Ovary (tissue), 7 donors: ENCODE measurements at regions not wholly inside any gene's neighbourhood (a gene's known extent, or its start where the extent isn't known, plus 50 kb on each side); places are given as distances from the start of the nearest gene placed in this dataset.

Experiments used
- DNase-seq, 5 donors: peaks; one replicate each; pipeline ENCODE4 v3.0.0-alpha.2; 2019 to 2020
- H3K27ac ChIP-seq, 2 donors: fragments of 200-600 bp; one replicate each; pipeline versions ENCODE4 v1.5.1 to v1.8.0; 2019 to 2022
- H3K27me3 ChIP-seq: fragments of 200-600 bp; one replicate; pipeline ENCODE4 v1.8.0; 2022
- H3K36me3 ChIP-seq: fragments of 200-600 bp; sonication (generic); one replicate; pipeline ENCODE4 v1.5.1; 2019
- H3K4me1 ChIP-seq: one replicate; pipeline ENCODE4 v1.8.1; 2013; ENCODE audit warnings: mild to moderate bottlenecking, moderate library complexity; ENCODE audit not compliant: insufficient read depth
- H3K4me3 ChIP-seq: fragments of 200-600 bp; sonication (generic); one replicate; pipeline ENCODE4 v1.5.1; 2017
- H3K9me3 ChIP-seq, 2 donors: fragments of 200-600 bp in 1 of 2; sonication (generic) in 1 of 2; one replicate each; pipeline versions ENCODE4 v1.5.1 to v1.8.1; 2013 to 2019; ENCODE audit warnings: mild to moderate bottlenecking in 1 of 2, moderate library complexity in 1 of 2
- EP300 ChIP-seq: sonication (generic); formaldehyde crosslinking; IDR thresholded peaks from one replicate; pipeline ENCODE4 v1.6.1; 2017; ENCODE audit warnings: antibody characterized with exemption
- POLR2A ChIP-seq: fragments of 450-650 bp; IDR thresholded peaks from one replicate; pipeline ENCODE4 v1.6.1; 2017; ENCODE audit warnings: antibody characterized with exemption, mild to moderate bottlenecking, moderate library complexity
- WGBS, 3 donors: extraction: QIAGEN DNeasy Blood & Tissue Kit in 1 of 3; methylation state at CpG; one replicate each; pipeline versions ENCODE4 v1.1.5 to v1.1.7; 2013 to 2017; 5-methylcytosine and 5-hydroxymethylcytosine counted together
- intact Hi-C, 4 donors: fragments of 100-400 bp; cut with DNase I; formaldehyde crosslinking; loops; one replicate each; pipeline versions ENCODE4 v1.11.0 to v1.15.1; 2022 to 2023
- TF ChIP-seq, protein P1 (sequence below), 3 donors: fragments of 450-650 bp in 2 of 3; fragments of 200-600 bp in 1 of 3; IDR thresholded peaks; one replicate each; pipeline versions ENCODE4 v1.5.1 to v1.8.0; 2016 to 2022; ENCODE audit warnings: antibody characterized with exemption in 3 of 3, mild to moderate bottlenecking in 1 of 3
- donor health status: DM: no; HTN: no; CAD: no; lungs with moderate emphysema.
- donor health status: DM: no; HTN: no; CAD: no.
- donor health status: Bipolar disorder and iron deficiency.
- donor health status: DM: no; HTN: no; CAD: no.
- donor health status: DM: yes; HTN: yes; CAD: no.

DNA sequence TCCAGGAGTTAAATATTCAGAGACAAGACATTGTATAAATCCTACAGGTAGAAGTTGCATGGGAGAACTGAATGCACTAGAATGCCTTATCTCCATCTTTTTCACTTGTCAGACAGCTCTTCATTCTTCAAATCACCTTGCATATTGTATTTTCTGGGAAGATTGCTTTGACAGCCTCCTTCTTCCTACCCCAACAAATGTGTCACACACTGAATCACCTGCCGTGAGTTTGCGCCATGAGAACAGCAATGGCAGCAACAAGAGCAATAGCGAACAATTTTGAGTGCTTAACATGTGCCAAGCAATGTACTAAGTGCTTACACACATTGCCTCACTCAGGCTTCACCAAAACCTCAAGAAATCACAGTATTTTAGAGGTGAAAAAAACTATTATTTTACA lies 161.3 kb upstream of the REG3G start:
- 92 to 96% (median 94%) methylated on average over 3 of the region's 3 CpGs for WGBS, 3 donors
- no peaks in the 10 kb centered on the region for H3K36me3 ChIP-seq
- intact Hi-C loops, result no loop called here
- no peaks in the 10 kb centered on the region for H3K9me3 ChIP-seq
- H3K4me3 ChIP-seq, result no peak overlapping the region
- no peaks in the 10 kb centered on the region for H3K4me1 ChIP-seq
- H3K27ac ChIP-seq, result no peak overlapping the region
- H3K27me3 ChIP-seq, result no peaks in the 10 kb centered on the region
- TF ChIP-seq, protein P1, sequence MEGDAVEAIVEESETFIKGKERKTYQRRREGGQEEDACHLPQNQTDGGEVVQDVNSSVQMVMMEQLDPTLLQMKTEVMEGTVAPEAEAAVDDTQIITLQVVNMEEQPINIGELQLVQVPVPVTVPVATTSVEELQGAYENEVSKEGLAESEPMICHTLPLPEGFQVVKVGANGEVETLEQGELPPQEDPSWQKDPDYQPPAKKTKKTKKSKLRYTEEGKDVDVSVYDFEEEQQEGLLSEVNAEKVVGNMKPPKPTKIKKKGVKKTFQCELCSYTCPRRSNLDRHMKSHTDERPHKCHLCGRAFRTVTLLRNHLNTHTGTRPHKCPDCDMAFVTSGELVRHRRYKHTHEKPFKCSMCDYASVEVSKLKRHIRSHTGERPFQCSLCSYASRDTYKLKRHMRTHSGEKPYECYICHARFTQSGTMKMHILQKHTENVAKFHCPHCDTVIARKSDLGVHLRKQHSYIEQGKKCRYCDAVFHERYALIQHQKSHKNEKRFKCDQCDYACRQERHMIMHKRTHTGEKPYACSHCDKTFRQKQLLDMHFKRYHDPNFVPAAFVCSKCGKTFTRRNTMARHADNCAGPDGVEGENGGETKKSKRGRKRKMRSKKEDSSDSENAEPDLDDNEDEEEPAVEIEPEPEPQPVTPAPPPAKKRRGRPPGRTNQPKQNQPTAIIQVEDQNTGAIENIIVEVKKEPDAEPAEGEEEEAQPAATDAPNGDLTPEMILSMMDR (IDR thresholded peaks at IDR 0.05), result no peak
- TF ChIP-seq EP300, result no peak
- no peak for TF ChIP-seq POLR2A
- DNase-seq, result no peak

GRCh38 chr2:78865667-78866066 lies 159.8 kb upstream of the REG3G start:
- intact Hi-C loops, result no loop called here
- no peaks in the 10 kb centered on the region for H3K27me3 ChIP-seq

GRCh38 chr2:78870343-78870967 lies 155.0 kb upstream of the REG3G start:
- DNase-seq, result no peak
- WGBS, 3 donors, result 55 to 79% (median 56%) methylated on average over 1 of the region's 1 CpG
- no peaks in the 10 kb centered on the region for H3K36me3 ChIP-seq
- H3K27ac ChIP-seq, result no peak overlapping the region
- intact Hi-C loops, result no loop called here
- H3K4me1 ChIP-seq, result no peaks in the 10 kb centered on the region
- no peaks in the 10 kb centered on the region for H3K27me3 ChIP-seq
- H3K4me3 ChIP-seq, result no peak overlapping the region
- no peaks in the 10 kb centered on the region for H3K9me3 ChIP-seq
- TF ChIP-seq EP300 (no peak), POLR2A (no peak)
- TF ChIP-seq, protein P1 (IDR thresholded peaks at IDR 0.05), result no peak

More at GRCh38 chr2:78865667-78866066, 159.8 kb upstream of the REG3G start:
- 80 to 84% (median 80%) methylated on average over 10 of the region's 10 CpGs for WGBS, 3 donors
- TF ChIP-seq, protein P1 (IDR thresholded peaks at IDR 0.05), result no peak
- TF ChIP-seq EP300 (no peak), POLR2A (no peak)
- Histone ChIP-seq H3K36me3 (no peaks in the 10 kb centered on the region), H3K4me3 (no peak overlapping the region), H3K9me3 (no peaks in the 10 kb centered on the region), H3K27ac (no peak overlapping the region), H3K4me1 (no peaks in the 10 kb centered on the region)
- DNase-seq, result no peak

DNA sequence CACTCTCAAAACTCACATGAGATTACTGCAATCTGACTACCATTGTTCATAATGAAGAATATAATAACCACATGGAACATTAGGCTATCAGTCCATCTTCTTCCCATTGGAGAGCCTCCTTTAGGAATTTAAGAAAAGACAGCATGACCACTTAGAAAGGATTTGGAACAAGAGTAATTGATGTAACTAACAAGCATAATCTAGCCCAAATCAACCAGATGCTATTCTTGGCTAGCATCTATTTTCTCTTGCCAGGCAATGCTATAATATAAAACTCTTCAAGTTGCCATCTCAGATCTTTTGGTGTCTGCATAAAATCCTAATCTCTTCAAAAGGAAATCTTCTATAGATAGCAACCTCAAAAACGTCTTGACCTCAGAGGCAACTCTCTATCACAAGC lies 152.0 kb upstream of the REG3G start:
- intact Hi-C loops, result no loop called here

More for the DNA sequence above, 152.0 kb upstream of the REG3G start:
- Histone ChIP-seq H3K4me3 (no peak overlapping the region), H3K27me3 (no peaks in the 10 kb centered on the region), H3K4me1 (no peaks in the 10 kb centered on the region), H3K36me3 (no peaks in the 10 kb centered on the region), H3K27ac (no peak overlapping the region), H3K9me3 (no peaks in the 10 kb centered on the region)
- TF ChIP-seq, protein P1 (IDR thresholded peaks at IDR 0.05), result no peak
- TF ChIP-seq POLR2A (no peak), EP300 (no peak)
- WGBS, 3 donors, result 10 to 25% (median 11%) methylated on average over 1 of the region's 1 CpG
- no peak for DNase-seq
